Esophagus squamous epithelium (tissue), 4 donors: ENCODE measurements at regions not wholly inside any gene's neighbourhood (a gene's known extent, or its start where the extent isn't known, plus 50 kb on each side); places are given as distances from the start of the nearest gene placed in this dataset.

Experiments used
- POLR2A ChIP-seq, 4 donors: fragments of 450-650 bp; IDR thresholded peaks; one replicate each; pipeline ENCODE4 v1.6.1; 2017; ENCODE audit warnings: antibody characterized with exemption in 4 of 4, mild to moderate bottlenecking in 4 of 4, moderate library complexity in 3 of 4
- TF ChIP-seq, protein P1 (sequence below), 6 experiments: fragments of 450-650 bp in 4 of 6; fragments of 200-600 bp in 2 of 6; sonication (generic) in 2 of 6; IDR thresholded peaks; one replicate each; pipeline ENCODE4 v1.5.1; 2016 to 2019; ENCODE audit warnings: antibody characterized with exemption in 6 of 6, mild to moderate bottlenecking in 4 of 6, moderate library complexity in 4 of 6

DNA sequence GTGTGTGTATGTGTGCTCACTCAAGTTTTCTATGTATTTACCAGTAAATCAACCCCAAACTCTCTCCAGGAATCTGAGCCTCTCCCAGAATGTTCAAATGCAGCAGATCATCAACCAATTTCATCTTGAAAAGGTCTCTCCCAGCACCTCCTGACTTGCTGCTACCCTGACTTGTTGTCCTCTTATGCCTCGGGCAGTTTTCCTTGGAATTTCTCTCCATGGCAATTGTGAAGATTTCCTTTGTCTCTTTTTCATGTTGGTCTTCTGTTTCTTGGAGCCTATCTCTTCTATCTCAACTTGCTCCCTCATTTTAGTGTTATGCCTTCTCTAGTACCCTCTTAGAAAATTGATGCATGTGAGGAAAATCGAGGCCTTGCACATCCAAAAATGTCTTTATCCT is 303.6 kb upstream of the KIF2A start:
- TF ChIP-seq, protein P1, sequence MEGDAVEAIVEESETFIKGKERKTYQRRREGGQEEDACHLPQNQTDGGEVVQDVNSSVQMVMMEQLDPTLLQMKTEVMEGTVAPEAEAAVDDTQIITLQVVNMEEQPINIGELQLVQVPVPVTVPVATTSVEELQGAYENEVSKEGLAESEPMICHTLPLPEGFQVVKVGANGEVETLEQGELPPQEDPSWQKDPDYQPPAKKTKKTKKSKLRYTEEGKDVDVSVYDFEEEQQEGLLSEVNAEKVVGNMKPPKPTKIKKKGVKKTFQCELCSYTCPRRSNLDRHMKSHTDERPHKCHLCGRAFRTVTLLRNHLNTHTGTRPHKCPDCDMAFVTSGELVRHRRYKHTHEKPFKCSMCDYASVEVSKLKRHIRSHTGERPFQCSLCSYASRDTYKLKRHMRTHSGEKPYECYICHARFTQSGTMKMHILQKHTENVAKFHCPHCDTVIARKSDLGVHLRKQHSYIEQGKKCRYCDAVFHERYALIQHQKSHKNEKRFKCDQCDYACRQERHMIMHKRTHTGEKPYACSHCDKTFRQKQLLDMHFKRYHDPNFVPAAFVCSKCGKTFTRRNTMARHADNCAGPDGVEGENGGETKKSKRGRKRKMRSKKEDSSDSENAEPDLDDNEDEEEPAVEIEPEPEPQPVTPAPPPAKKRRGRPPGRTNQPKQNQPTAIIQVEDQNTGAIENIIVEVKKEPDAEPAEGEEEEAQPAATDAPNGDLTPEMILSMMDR (IDR thresholded peaks at IDR 0.05), result no peak
- no peak for TF ChIP-seq POLR2A (IDR thresholded peaks at IDR 0.05)
